ENCODE measurements at regions not wholly inside any gene's neighbourhood (a gene's known extent, or its start where the extent isn't known, plus 50 kb on each side); places are given as distances from the start of the nearest gene placed in this dataset.

DNA sequence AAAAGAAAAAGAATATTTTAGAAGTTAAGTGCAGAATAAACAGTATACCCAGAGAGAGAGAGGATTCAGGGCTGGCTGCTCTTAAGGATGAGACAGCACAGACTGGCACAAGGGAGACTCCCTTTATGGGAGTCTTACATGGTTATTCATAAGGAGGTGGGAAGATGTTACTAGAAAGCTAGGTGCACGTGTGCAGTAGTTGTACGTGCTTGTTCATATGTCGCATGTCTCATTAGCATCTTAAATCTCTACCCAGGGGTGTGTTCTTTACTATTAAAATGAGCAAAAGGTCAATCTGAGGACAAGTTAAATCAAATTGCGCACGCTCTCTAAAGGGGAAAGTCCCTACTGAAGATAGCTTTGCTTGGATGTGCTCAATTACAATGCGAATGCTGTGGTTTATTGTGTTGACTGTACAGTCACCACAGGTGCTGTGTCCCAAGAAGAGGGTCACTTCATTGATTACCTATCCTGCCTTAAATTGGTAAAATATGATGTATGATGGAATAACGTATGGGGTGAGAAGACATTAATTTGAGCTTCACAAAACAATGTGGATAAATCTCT, 368.0 kb upstream of the SPHKAP start:
- TF ChIP-seq, protein P1, sequence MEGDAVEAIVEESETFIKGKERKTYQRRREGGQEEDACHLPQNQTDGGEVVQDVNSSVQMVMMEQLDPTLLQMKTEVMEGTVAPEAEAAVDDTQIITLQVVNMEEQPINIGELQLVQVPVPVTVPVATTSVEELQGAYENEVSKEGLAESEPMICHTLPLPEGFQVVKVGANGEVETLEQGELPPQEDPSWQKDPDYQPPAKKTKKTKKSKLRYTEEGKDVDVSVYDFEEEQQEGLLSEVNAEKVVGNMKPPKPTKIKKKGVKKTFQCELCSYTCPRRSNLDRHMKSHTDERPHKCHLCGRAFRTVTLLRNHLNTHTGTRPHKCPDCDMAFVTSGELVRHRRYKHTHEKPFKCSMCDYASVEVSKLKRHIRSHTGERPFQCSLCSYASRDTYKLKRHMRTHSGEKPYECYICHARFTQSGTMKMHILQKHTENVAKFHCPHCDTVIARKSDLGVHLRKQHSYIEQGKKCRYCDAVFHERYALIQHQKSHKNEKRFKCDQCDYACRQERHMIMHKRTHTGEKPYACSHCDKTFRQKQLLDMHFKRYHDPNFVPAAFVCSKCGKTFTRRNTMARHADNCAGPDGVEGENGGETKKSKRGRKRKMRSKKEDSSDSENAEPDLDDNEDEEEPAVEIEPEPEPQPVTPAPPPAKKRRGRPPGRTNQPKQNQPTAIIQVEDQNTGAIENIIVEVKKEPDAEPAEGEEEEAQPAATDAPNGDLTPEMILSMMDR (IDR thresholded peaks at IDR 0.05): no peak
- H3K9me3 Mint-ChIP-seq (ENCODE audit: unreplicated experiment): peaks cover 34% of the 10 kb centered on the region
- no peaks in the 10 kb centered on the region for H3K36me3 Mint-ChIP-seq (ENCODE audit: unreplicated experiment)
- H3K4me1 Mint-ChIP-seq (ENCODE audit: unreplicated experiment): peaks cover 6% of the 10 kb centered on the region
- no peak for DNase-seq (ENCODE audit: extremely low spot score, unreplicated experiment)
- no peak overlapping the region for H3K4me3 Mint-ChIP-seq (ENCODE audit: unreplicated experiment)
- no peaks in the 10 kb centered on the region for H3K27me3 Mint-ChIP-seq (ENCODE audit: unreplicated experiment)
- no peak overlapping the region for H3K27ac Mint-ChIP-seq (ENCODE audit: unreplicated experiment)

DNA sequence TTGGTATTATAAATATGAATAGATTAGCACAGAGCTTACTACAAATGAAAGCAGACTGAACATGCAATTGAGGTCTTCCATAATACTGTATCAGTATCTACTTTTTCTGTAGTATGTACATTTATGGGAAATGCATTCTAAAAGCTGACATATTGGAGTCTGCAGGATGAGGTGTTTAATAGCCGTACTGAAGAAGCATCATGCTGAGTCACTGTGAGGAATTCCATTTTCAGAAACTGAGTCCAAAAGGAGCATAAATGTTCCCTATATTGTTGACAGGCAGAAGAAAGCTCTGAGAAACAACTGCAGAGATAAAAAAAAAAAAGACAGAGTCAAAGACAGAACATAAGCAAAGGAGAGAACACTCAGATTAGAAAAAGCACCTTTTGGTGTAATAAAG, 366.7 kb upstream of the SPHKAP start:
- DNase-seq (ENCODE audit: extremely low spot score, unreplicated experiment): no peak
- peaks cover 6% of the 10 kb centered on the region for H3K4me1 Mint-ChIP-seq (ENCODE audit: unreplicated experiment)
- no peak overlapping the region for H3K4me3 Mint-ChIP-seq (ENCODE audit: unreplicated experiment)
- TF ChIP-seq, protein P1 (IDR thresholded peaks at IDR 0.05): no peak
- no peak overlapping the region for H3K27ac Mint-ChIP-seq (ENCODE audit: unreplicated experiment)
- H3K36me3 Mint-ChIP-seq (ENCODE audit: unreplicated experiment): no peaks in the 10 kb centered on the region
- no peaks in the 10 kb centered on the region for H3K27me3 Mint-ChIP-seq (ENCODE audit: unreplicated experiment)
- peaks cover 30% of the 10 kb centered on the region for H3K9me3 Mint-ChIP-seq (ENCODE audit: unreplicated experiment)

DNA sequence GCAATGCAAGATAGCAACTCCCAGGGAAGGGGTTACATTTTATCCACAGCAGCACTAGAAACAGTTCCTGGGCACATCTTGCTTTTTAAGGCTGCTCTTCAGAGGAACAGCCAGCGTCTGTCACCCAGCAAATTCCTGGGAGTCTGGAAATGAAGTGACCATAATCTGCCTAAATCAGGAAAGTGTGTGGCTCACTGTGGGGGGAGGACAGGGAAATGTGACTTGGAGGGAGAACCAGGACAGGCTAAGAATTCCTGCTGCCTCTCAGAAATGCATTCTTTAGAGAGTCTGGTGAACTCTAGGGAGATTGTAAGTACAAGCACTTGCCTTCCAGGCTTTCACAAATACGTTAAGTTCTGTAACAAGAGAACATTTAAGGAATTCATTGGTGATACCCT, 364.3 kb upstream of the SPHKAP start:
- TF ChIP-seq, protein P1 (IDR thresholded peaks at IDR 0.05): no peak

DNA sequence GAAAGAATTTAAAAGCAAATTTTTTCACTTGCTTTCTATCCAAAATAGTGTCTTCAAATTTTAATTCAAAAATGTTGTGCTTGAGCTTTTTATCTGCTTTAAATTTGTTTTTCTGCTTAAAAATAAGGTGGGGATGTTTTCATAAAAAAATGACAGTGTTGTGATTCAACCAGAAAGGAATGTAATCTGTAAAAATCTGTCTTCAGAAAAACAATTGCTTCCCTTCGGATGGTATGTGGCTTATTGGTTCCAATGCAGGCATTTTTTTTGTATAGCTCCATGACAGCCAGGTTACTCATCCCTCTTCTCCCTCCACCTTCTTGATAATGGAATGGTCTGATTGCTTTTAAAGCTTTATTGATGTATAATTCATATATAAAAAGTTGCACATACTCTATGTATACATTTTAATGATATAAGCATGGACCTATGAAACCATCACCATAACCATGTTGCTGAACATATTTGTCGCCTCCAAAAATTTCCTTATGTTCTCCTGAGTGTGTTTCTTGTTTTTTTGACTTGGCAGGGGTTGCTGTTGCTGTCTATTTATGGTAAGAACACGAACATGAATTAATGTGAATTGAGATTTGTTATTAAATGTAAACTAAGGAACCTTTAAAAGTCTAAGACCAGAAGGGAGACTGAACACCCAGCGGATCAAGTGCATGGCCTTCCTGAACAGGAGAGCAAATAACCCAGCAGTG, 363.7 kb upstream of the SPHKAP start:
- no peaks in the 10 kb centered on the region for H3K36me3 Mint-ChIP-seq (ENCODE audit: unreplicated experiment)

More for the DNA sequence above, 364.3 kb upstream of the SPHKAP start:
- H3K4me3 Mint-ChIP-seq (ENCODE audit: unreplicated experiment): no peak overlapping the region
- H3K9me3 Mint-ChIP-seq (ENCODE audit: unreplicated experiment): peaks cover 36% of the 10 kb centered on the region
- H3K36me3 Mint-ChIP-seq (ENCODE audit: unreplicated experiment): no peaks in the 10 kb centered on the region
- no peaks in the 10 kb centered on the region for H3K27me3 Mint-ChIP-seq (ENCODE audit: unreplicated experiment)
- no peak overlapping the region for H3K27ac Mint-ChIP-seq (ENCODE audit: unreplicated experiment)
- H3K4me1 Mint-ChIP-seq (ENCODE audit: unreplicated experiment): peaks cover 6% of the 10 kb centered on the region
- DNase-seq (ENCODE audit: extremely low spot score, unreplicated experiment): no peak

DNA sequence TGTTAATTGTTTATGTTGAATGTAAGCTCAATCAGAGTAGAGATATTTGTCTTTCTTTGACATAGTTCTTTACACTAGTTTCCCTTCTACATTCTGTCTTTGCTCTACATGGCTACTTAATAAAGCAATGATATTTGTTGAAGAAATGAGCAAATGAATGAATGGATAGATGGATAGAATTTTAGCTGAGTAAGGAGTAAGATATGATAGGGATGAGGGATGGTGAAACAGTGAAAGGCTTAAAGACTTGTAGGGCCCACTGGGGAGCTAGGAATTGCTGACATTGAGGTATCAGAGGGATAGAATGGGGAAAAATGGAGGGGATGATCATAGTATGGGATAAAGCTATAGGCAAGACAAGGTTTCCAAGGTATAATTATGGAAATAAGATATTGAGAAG, 361.6 kb upstream of the SPHKAP start:
- H3K27me3 Mint-ChIP-seq (ENCODE audit: unreplicated experiment): no peaks in the 10 kb centered on the region
- H3K9me3 Mint-ChIP-seq (ENCODE audit: unreplicated experiment): peaks cover 24% of the 10 kb centered on the region
- TF ChIP-seq, protein P1 (IDR thresholded peaks at IDR 0.05): no peak
- H3K4me3 Mint-ChIP-seq (ENCODE audit: unreplicated experiment): no peak overlapping the region
- peaks cover 6% of the 10 kb centered on the region for H3K4me1 Mint-ChIP-seq (ENCODE audit: unreplicated experiment)
- no peak for DNase-seq (ENCODE audit: extremely low spot score, unreplicated experiment)
- H3K36me3 Mint-ChIP-seq (ENCODE audit: unreplicated experiment): no peaks in the 10 kb centered on the region
- H3K27ac Mint-ChIP-seq (ENCODE audit: unreplicated experiment): no peak overlapping the region

More for the DNA sequence above, 363.7 kb upstream of the SPHKAP start:
- peaks cover 34% of the 10 kb centered on the region for H3K9me3 Mint-ChIP-seq (ENCODE audit: unreplicated experiment)
- no peak overlapping the region for H3K4me3 Mint-ChIP-seq (ENCODE audit: unreplicated experiment)
- H3K27me3 Mint-ChIP-seq (ENCODE audit: unreplicated experiment): no peaks in the 10 kb centered on the region
- H3K4me1 Mint-ChIP-seq (ENCODE audit: unreplicated experiment): peaks cover 6% of the 10 kb centered on the region
- DNase-seq (ENCODE audit: extremely low spot score, unreplicated experiment): no peak
- TF ChIP-seq, protein P1 (IDR thresholded peaks at IDR 0.05): no peak
- H3K27ac Mint-ChIP-seq (ENCODE audit: unreplicated experiment): no peak overlapping the region

Measured in osteocyte (in vitro differentiated cells).